Right lobe of liver (tissue), 4 donors: ENCODE measurements at regions not wholly inside any gene's neighbourhood (a gene's known extent, or its start where the extent isn't known, plus 50 kb on each side); places are given as distances from the start of the nearest gene placed in this dataset.

Experiments used
- POLR2A ChIP-seq: fragments of 450-650 bp; IDR thresholded peaks from one replicate; pipeline ENCODE4 v1.6.1; 2017; ENCODE audit warnings: antibody characterized with exemption, mild to moderate bottlenecking
- TF ChIP-seq, protein P1 (sequence below), 4 donors: fragments of 200-600 bp in 3 of 4; fragments of 450-650 bp in 1 of 4; IDR thresholded peaks; one replicate each; pipeline versions ENCODE4 v1.5.1 to v1.8.0; 2016 to 2022; ENCODE audit warnings: antibody characterized with exemption in 4 of 4, mild to moderate bottlenecking in 2 of 4
- donor health status: DM: no; HTN: no; CAD: no.
- donor health status: DM: no; HTN: no; CAD: no.
- donor health status: DM: no; HTN: yes; CAD: no.

DNA sequence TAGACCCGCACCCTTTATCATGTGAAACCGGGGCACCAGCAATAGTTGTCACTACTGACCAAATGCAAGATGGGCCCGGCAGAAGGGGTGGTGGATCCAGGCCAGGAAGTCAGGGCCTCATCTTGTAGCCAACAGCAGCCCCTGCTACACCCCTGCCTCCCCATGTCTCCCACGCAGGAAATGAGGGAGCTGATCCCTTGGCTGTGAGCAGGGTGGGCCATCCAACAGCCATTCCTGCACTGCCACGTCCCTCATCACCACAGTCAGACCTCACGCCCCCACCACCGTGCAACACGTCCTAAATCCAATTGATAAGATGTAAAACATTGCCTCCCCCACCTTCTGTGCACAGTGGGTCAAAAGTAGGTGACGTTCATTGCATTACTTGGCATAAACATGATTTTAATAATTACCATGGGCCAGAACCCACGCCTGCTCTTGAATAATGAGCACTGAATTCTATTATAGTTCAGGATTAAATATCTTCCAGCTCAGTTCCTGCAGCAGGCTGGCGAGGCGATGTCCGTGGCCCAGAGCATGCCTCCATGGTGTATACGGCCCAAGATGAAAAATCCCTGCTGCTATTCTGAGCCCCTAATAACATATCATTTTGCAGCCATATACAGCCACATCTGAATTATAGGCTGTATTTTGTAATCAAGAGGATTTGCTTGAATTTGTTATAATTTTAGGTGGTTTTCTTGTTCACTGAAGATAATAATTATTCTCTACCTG lies 1373.8 kb downstream of the BRD1 start:
- no peak for TF ChIP-seq POLR2A
- TF ChIP-seq, protein P1, sequence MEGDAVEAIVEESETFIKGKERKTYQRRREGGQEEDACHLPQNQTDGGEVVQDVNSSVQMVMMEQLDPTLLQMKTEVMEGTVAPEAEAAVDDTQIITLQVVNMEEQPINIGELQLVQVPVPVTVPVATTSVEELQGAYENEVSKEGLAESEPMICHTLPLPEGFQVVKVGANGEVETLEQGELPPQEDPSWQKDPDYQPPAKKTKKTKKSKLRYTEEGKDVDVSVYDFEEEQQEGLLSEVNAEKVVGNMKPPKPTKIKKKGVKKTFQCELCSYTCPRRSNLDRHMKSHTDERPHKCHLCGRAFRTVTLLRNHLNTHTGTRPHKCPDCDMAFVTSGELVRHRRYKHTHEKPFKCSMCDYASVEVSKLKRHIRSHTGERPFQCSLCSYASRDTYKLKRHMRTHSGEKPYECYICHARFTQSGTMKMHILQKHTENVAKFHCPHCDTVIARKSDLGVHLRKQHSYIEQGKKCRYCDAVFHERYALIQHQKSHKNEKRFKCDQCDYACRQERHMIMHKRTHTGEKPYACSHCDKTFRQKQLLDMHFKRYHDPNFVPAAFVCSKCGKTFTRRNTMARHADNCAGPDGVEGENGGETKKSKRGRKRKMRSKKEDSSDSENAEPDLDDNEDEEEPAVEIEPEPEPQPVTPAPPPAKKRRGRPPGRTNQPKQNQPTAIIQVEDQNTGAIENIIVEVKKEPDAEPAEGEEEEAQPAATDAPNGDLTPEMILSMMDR (IDR thresholded peaks at IDR 0.05): no peak
